Hematopoietic multipotent progenitor cell treated with erythropoietin and hydrocortisone succinate and interleukin-3 and kit ligand, for 8 days (in vitro differentiated cells): ENCODE measurements at regions not wholly inside any gene's neighbourhood (a gene's known extent, or its start where the extent isn't known, plus 50 kb on each side); places are given as distances from the start of the nearest gene placed in this dataset.
"Not testable (repeated sequence)": the region's sequence is repeated elsewhere in the genome, so short reads cannot be mapped to it uniquely, and the experiment has no call there.

Experiments used
- DNase-seq: peaks from one replicate; pipeline ENCODE4 v3.0.0-alpha.2; 2015

DNA sequence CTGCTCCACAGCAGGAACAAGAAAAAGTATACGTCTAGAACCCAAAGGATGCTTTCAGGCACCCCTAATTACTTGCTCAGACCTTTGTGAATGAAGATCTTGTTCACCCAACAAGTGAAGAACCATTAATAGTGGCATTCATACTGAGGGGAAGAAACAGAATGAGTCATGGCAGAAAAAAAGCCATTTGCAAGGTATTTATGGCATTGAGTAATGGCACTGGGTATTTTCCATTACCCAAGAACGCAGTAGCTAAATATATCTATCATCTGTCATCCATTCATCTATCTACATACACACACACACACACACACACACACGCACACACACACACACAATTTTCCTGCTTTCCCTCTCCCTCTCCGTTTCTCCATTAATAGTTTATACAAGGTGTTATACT is 56.4 kb upstream of the XIRP2 start:
- DNase-seq = no peak

DNA sequence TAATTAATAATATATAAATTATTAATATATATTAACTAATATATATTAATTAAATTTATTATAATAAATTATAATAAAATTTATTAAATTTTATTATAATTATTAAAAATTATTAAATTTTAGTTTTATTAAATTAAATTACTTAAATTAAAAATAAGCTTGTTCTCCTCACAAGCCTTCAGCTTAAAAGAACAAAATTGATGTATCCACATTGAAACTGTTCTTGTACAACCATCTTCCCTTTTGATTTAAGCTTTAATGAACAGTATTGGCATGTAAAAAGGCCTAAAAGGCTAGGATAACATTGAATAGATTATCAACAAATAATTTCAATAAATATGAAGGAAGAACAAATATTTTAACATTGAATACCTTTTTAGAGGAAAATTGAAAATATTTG is 62.4 kb upstream of the XIRP2 start:
- DNase-seq = no peak

DNA sequence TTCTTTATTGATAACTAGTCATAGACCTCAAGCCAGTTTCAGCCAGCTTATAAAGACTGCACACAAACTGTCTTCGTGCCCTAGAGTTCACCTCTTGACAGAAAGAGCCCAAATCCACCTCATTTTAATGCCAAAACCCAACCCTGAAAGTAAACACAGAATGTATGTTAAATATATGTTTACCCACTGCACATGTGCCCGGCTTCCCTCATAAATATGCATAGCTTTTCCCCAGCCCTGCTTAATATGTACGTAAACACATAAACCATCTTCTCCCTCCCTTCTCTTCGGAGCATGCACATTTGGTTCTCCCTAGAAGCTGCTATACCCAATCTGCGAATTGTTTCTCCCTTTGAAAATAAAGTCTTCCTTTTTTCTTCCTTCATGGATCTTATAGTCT is 73.9 kb upstream of the XIRP2 start:
- no peak for DNase-seq

DNA sequence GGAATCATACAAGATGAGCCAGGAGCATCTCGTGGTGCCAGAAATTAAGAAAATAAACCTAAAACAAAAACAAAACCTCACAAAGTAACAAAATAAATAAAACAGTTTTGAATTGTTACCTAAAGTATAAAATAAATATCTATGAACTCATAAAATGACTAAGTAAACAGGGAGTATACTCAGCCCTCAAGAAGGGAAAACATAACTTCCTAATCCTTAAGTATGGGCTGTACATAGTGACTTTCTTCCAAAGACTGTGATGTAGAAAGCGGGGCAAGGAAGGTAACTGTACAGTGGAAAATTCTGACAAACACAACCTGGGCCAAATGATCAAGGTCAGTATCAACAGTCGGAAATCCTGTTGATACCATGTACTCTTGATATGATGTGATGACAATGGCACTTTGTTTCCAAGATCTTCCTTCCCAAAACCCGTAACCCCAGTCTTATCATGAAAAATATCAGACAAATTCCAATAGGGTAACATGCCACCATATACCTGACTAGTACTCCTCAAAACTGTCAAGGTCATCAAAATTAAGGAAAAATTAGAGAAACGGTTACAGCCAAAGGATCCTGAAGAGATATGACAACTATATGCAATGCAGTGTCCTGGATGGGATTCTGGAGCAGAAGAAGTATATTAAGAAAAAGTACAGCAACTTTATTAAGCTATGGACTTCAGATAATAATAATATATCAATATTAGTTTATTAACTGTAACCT is 76.0 kb upstream of the XIRP2 start:
- no peak for DNase-seq

DNA sequence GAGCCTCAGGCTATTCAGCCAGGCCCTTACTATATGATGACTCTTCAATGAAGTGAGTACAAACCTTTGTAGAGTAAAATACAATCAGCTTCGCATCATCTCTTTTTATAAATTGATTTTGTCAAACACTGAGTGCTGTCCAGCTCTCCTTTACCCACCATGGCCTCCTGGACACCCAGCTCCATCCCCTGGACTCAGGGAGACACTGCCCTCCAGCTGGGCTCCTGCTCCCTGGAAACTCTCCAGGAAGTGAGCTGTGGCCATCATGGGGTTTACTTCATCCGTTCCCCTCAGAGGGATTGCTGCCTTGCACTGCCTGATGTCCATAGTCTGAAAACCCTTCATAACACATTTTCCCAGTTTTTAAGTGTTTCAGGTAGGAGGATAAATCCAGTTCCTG is 82.5 kb upstream of the XIRP2 start:
- no peak for DNase-seq

DNA sequence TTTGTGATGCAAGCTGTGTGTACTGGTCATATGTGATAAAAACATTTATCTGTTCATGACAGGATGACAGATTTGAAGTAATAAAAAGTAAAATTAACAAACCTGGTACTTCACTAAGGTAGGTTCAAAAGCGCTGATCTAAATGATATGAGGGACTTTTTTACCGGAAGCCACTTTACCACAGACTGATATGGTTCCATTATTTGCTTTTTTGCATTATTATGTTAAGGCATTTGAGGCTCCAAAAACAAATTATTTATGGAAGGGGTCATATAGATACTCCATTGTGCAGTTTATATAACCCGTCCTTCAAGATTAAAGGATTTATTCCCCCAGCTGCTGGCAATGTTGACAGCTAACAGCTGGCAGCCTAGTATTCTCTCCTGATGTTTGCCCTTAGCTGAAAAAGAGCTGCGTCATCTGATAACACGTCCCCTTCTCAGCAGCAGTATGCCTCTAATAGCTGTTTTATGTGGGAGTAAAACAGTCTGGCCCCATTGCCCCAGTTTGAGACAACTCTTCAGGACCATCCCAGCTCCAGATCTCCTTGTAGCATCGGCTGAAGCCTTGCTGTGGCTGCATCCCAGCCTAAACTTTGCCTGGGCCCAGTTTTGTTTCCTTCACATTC is 84.8 kb upstream of the XIRP2 start:
- peak; percentile 6 for DNase-seq

DNA sequence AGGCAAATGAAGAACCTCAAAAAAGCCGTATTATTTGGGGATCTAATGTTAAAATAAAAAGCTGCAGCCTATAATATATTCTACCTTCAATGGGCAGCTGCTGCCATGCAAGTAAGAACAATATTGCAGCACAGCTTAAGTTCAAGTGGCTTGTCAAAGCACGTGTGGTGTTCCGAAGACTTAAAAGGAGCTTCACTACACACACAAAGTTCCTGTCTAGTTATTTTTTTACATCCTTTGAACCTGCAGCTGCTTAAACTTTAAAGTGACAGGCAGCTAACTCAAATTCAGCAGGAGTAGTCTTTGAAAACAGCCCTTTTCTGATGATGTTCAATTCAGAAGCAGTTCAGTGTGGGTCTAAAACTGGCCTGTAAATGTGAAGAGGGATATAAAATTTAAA is 85.8 kb upstream of the XIRP2 start:
- DNase-seq = no peak

DNA sequence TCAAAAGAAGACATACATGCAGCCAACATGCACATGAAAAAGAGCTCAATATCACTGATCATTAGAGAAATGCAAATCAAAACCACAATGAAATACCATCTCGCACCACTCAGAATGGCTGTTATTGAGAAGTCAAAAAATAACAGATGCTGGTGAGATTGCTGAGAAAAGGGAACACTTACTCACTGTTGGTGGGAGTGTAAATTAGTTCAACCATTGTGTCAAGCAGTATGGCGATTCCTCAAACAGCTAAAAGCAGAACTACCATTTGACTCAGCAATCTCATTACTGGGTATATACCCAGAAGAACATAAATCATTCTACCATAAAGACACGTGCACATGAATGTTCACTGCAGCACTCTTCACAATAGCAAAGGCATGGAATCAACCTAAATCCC is 95.5 kb upstream of the XIRP2 start:
- no peak for DNase-seq

DNA sequence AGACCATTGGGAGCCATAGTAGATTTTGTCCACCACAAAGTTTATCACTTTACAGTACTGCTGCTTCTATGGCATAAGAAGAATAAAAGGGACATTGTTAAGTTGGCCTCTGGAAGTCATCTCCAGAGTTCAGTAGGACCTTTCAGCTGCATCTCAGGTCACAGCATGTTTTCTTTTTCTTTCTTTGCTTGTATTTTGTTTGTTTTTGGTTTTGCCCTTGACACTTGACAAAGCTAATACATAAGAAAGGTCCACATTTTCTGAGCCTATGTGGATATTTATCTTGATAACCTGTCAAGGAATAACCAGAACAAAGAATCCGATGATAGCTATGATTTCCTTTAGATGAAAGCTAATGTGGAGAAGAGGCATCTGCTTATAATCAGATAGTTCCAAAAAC is 101.6 kb upstream of the XIRP2 start:
- no peak for DNase-seq

DNA sequence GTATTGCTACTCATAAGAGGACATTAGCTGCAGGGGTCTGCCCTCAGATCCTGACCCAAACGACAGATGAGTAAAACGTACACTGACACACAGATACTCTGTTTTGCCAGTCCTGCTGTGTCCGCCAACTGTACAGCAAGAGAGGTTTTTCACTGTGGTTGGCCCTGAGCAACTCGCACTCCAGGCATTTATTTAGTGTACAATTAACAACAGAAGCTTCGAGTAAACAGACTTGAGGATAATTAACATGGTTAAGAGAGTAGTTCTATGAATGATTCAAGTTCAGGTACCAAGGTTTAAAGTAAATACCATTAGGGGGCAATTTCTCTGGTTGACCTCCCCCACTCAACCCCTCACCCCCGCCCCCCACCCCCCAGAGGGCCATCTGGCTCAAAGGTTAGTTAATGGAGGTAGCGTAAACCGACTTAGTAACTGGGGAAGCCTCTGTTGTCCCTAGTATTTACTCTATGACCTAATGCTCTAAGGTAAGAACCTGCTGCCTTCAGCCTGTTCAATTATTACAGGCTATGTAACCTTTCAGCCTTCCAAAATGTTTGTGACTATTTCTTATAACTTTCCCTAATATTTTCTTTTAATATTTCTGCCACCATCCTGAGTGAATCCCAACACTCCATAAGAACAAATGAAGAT is 103.9 kb upstream of the XIRP2 start:
- no peak for DNase-seq

DNA sequence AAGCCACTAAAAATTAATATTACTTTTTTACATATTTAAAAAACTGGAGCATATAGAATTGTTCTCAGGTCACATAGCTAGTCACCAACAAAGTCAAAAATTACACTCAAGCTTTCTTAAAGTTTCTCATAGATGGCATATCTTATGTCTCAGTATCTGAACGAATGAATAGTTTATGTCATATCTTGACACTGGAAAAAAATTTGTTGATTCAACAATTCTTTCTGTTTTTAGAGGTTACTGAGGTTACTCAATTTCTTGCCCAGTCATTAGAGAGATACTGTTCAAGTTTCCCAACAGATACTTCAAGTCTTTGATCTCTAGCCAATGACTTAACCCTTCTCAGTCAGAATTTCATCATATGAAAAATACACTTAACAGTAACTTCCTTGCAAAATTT is 113.1 kb upstream of the XIRP2 start:
- DNase-seq = no peak

DNA sequence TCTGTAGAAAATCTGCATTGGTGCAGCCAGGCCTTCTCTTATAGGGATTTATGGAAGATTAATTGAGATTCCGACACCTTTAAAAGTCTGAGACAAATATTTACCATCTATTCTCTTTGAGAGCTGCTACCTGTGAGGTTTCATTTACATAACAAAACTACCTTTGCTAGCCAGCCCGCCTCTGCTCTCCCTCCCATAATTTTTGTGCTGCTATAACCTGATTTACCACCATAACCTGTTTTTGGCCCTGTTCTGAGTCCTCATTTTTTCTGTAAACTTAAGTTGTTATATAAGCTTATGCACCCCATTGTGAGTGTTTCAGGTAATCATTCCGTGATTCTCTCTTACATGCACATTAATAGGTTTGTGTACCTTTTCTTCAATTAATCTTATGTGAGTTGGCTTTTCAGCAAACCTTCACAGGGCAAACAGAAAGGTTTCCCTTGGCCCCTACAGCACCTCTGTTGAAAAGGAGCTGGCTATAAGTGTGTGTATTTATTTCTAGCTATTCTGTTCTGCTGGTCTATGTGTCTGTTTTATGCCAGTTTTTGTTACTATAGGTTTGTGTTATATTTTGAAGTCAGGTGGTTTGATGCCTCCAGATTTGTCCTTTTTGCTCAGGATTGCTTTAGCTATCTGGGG is 114.9 kb upstream of the XIRP2 start:
- DNase-seq = no peak

DNA sequence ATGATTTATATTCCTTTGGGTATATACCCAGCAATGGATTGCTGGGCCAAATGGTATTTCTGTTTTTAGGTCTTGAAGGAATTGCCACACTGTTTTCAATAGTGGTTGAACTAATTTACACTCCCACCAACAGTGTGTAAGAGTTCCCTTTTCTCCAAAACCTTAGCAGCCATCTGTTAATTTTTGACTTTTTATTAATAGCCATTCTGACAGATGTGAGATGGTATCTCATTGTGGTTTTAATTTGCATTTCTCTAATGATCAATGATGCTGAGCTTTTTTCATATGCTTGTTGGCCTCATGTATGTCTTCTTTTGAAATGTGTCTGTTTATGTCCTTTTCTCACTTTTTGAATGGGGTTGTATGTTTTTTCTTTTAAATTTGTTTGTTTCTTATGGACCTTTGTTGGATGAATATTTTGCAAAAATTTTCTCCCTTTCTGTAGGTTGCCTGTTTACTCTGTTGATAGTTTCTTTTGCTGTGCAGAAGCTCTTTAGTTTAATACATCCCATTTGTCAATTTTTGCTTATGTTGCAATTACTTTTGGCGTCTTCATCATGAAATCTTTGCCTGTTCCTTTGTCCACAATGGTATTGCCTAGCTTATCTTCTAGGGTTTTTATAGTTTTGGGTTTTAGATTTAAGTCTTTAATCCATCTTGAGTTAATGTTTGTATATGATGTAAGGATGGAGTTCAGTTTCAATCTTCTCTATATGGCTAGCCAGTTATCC is 119.7 kb upstream of the XIRP2 start:
- no peak for DNase-seq

DNA sequence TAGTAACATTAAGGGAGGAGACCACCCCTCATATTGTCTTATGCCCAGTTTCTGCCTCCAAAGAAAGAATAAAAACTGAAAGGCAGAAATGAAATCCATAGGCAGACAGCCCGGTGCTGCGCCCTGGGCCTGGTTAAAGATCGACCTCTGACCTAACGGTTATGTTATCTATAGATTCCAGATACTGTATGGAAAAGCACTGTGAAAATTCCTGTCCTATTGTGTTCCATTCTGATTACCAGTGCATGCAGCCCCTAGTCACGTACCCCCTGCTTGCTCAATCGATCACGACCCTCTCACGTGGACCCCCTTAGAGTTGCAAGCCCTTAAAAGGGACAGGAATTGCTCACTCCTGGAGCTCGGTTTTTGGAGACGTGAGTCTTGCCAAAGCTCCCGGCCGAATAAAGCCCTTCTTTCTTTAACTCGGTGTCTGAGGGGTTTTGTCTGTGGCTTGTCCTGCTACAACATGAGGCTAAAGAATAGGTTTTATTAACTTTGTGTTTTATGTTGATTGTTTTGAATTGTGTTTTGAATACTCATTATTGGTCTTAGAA is 121.4 kb upstream of the XIRP2 start:
- DNase-seq = not testable (repeated sequence)

DNA sequence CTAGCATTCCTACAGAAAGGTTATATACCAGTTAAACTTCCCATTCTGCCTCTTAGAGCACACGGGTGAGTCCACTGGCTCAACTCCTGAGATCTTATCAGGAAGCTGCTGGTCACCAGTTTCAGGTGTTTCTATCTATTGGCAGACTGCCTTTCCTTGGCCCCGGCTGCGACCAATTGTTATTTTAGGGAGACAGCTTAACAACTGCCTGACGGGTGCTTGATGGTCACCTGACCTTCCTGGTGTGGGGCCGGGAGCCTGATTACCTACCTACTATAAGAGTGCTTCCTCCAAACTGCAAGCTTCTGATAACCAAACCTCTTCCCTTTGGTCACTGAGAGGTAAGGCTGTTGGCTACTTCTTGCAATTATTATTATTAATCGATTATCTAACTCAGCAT is 122.1 kb upstream of the XIRP2 start:
- DNase-seq = no peak

DNA sequence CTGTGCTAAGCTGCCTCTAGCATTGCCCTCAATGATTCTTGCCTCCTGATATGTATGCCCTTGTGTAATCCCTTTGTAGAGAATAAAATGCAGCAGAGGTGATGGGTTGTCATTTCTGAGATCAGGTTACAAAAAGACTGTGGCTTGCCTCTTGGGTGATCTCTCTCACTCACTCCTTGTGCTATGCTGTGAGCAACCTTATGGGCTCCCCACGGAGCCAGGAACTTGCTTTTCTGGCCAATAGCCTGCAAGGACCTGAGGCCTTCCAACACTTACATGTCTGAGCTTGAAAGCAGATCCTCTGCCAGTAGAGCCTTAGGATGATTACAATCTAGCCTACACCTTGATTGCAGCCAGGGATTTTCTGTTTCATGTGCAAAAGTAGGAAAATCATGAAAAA is 123.1 kb upstream of the XIRP2 start:
- DNase-seq = no peak

DNA sequence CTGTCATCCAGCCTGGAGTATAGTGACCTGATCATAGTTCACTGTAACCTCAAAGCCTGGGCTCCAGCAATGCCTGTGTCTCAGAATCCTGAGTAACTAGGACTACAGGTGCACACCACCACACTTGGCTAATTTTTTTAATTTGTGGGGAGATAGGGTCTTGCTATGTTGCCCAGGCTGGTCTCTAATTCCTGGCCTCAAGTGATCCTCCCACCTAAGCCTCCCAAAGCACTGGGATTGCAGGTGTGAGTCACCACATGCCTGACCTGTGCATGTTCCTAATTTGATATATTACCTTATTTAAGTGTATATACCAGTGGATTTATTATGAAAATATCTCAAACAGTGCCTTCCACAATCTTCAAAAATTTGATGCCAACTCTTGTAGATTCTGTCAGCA is 123.6 kb upstream of the XIRP2 start:
- no peak for DNase-seq

DNA sequence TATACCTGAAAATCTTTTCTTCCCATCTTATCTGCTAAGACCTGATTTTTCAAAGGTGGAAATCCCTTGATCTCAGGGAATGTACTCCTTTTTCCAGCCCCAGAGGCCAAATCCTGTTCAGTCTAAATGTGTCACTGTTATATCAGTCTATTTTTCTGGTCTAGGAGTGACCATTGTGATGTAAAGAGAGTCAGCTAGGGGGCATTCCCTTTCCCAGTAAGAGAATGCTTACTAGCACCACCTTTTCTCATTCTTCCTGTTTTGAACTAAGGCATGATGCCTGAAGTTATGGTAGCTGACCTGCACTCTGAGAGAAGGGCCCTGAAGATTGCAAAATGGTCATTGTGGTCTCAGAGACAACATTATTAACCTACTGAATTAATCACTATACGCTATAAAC is 124.1 kb upstream of the XIRP2 start:
- no peak for DNase-seq

DNA sequence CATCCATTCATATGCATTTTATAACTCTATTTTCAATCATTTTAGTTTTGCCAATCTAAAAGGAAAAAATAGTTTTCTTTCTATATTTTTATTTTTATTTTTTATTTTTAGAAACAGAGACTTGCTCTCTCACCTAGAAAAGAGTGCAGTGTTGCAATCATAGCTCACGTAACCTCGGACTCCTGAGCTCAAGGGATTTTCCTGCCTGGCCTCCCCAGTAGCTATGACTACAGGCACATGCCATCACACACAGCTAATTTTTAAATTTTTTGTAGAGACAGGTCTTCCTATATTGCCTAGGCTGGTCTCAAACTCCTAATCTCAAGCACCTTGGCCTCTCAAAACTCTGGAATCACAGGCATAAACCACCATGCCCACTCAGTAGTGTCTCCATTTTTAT is 125.5 kb upstream of the XIRP2 start:
- no peak for DNase-seq

DNA sequence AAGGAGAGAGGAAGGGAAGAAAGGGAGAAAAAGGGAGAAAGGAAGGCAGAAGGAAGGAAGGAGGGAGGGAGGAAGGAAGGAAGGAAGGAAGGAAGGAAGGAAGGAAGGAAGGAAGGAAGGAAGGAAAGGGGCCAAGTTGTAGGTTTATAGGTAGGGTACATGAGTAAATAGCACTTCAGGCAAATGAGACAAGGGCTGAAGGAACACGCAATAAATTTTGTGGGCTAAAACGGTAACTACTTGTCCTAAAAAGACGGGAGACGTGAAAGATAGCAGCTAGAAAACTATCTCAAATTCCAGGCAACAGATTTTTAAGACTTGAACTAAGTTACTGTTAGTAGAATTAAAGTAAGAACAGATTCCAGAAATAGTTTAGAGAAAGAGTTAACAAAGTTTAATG is 129.3 kb upstream of the XIRP2 start:
- DNase-seq = no peak

DNA sequence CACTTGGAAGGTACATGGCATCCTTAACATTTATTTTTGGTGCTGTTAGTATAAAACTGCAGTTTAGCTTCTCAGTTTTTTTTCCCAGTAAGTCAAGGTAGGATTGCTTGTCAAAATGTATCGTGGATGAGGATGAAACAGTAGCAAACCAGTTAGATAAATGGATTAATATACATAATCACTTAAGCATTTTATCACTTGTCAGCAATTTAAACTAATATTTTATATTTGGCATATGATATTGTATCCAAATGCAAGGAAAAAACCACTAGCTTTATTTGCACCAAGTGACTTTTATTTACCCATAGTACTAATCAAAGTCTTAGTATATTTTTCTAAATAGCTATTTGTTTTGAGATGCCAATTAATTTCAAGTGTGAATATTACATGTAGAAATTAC is 137.7 kb upstream of the XIRP2 start:
- no peak for DNase-seq

DNA sequence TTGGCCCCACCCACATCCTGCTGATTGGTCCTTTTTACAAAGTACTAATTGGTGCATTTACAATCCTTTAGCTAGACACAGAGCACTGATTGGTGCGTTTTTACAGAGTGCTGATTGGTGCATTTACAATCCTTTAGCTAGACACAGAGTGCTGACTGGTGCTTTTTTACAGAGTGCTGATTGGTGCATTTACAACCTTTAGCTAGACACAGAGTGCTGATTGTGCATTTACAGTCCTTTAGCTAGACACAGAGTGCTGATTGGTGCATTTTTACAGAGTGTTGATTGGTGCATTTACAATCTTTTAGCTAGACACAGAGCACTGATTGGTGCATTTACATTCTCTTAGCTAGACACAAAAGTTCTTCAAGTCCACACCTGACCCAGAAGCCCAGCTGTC is 144.2 kb upstream of the XIRP2 start:
- DNase-seq = not testable (repeated sequence)

DNA sequence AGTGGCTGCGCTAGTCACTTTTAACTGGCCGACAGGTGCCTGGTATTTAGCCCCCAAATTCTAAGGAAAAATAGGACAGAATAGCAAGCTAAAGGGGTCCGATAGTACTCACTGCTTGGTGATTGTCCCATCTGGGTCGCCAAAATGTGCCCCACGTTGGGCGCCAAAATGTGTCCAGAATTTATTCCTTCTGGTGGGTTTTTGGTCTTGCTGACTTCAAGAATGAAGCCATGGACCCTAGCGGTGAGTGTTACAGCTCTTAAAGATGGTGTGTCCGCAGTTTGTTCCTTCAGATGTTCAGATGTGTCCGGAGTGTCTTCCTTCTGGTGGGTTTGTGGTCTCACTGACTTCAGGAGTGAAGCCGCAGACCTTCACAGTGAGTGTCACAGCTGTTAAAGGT is 144.8 kb upstream of the XIRP2 start:
- not testable (repeated sequence) for DNase-seq
